Osteocyte (in vitro differentiated cells): ENCODE measurements at regions not wholly inside any gene's neighbourhood (a gene's known extent, or its start where the extent isn't known, plus 50 kb on each side); places are given as distances from the start of the nearest gene placed in this dataset.
"Not testable (repeated sequence)": the region's sequence is repeated elsewhere in the genome, so short reads cannot be mapped to it uniquely, and the experiment has no call there.

Experiments used
- DNase-seq: peaks from one replicate; pipeline ENCODE4 v3.0.0; 2021; ENCODE audit warnings: mixed read lengths; ENCODE audit not compliant: unreplicated experiment; ENCODE audit errors: extremely low spot score
- H3K27ac Mint-ChIP-seq: one replicate; pipeline ENCODE4 v1.8.0; 2021; ENCODE audit warnings: mild to moderate bottlenecking, mixed read lengths; ENCODE audit not compliant: unreplicated experiment
- H3K27me3 Mint-ChIP-seq: one replicate; pipeline ENCODE4 v1.8.0; 2021; ENCODE audit warnings: mixed read lengths; ENCODE audit not compliant: unreplicated experiment
- H3K36me3 Mint-ChIP-seq: one replicate; pipeline ENCODE4 v1.8.0; 2021; ENCODE audit warnings: mixed read lengths; ENCODE audit not compliant: unreplicated experiment
- H3K4me1 Mint-ChIP-seq: one replicate; pipeline ENCODE4 v1.8.0; 2021; ENCODE audit warnings: mixed read lengths; ENCODE audit not compliant: unreplicated experiment
- H3K4me3 Mint-ChIP-seq: one replicate; pipeline ENCODE4 v1.8.0; 2021; ENCODE audit warnings: mild to moderate bottlenecking, moderate library complexity, mixed read lengths; ENCODE audit not compliant: unreplicated experiment
- H3K9me3 Mint-ChIP-seq: one replicate; pipeline ENCODE4 v1.8.0; 2021; ENCODE audit warnings: mixed read lengths; ENCODE audit not compliant: unreplicated experiment
- TF ChIP-seq, protein P1 (sequence below): fragments of 200-600 bp; sonication (generic); IDR thresholded peaks from 2 replicates; pipeline ENCODE4 v1.5.0; 2021; ENCODE audit warnings: antibody characterized with exemption, mild to moderate bottlenecking, moderate library complexity

DNA sequence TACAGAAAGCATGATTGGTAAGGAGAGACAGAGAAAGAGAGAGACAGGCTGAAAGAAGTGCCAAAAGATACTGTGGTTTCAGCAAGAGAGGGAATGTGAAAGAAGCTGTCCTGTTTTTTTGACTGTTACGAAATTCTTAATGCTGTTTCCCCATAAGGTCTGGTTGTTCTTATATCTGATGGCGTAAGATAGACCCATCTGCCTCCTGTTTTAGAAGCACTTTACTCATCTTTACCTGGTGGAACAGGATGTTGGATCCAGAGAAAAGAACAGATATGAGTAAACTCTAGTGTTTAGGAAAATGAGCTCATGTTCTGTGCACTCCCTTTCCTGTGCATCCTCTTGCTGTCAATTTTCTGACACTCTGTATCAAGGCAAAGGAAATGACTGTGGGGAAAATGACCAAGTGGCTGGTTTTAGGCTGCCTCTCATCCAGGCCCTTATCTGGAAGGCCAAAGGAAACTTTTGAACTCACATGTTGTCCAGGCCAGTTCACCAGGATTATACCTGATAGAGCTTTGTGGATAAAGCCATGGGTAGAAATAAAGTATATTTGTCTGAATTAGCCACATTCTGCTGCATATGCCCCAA lies 311.7 kb upstream of the HTR2C start:
- Mint-ChIP-seq H3K9me3 (peaks cover 17% of the 10 kb centered on the region), H3K4me3 (no peak overlapping the region), H3K4me1 (no peaks in the 10 kb centered on the region)

DNA sequence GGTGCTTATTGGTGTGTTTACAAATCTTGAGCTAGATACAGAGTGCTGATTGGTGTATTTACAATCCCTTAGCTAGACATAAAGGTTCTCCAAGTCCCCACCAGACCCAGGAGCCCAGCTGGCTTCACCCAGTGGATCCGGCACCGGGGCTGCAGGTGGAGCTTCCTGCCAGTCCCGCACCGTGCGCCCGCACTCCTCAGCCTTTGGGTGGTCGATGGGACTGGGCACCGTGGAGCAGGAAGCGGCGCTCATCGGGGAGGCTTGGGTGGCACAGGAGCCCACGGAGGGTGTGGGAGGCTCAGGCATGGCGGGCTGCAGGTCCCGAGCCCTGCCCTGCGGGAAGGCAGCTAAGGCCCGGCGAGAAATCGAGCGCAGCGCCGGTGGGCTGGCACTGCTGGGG lies 313.5 kb upstream of the HTR2C start:
- not testable (repeated sequence) for H3K36me3 Mint-ChIP-seq, DNase-seq, H3K27me3 Mint-ChIP-seq, H3K27ac Mint-ChIP-seq, H3K4me3 Mint-ChIP-seq, H3K4me1 Mint-ChIP-seq
- peaks cover 17% of the 10 kb centered on the region for H3K9me3 Mint-ChIP-seq

More for the DNA sequence above, 311.7 kb upstream of the HTR2C start:
- DNase-seq = no peak
- H3K27me3 Mint-ChIP-seq = no peaks in the 10 kb centered on the region
- TF ChIP-seq, protein P1, sequence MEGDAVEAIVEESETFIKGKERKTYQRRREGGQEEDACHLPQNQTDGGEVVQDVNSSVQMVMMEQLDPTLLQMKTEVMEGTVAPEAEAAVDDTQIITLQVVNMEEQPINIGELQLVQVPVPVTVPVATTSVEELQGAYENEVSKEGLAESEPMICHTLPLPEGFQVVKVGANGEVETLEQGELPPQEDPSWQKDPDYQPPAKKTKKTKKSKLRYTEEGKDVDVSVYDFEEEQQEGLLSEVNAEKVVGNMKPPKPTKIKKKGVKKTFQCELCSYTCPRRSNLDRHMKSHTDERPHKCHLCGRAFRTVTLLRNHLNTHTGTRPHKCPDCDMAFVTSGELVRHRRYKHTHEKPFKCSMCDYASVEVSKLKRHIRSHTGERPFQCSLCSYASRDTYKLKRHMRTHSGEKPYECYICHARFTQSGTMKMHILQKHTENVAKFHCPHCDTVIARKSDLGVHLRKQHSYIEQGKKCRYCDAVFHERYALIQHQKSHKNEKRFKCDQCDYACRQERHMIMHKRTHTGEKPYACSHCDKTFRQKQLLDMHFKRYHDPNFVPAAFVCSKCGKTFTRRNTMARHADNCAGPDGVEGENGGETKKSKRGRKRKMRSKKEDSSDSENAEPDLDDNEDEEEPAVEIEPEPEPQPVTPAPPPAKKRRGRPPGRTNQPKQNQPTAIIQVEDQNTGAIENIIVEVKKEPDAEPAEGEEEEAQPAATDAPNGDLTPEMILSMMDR = no peak
- no peak overlapping the region for H3K27ac Mint-ChIP-seq
- H3K36me3 Mint-ChIP-seq = no peaks in the 10 kb centered on the region

DNA sequence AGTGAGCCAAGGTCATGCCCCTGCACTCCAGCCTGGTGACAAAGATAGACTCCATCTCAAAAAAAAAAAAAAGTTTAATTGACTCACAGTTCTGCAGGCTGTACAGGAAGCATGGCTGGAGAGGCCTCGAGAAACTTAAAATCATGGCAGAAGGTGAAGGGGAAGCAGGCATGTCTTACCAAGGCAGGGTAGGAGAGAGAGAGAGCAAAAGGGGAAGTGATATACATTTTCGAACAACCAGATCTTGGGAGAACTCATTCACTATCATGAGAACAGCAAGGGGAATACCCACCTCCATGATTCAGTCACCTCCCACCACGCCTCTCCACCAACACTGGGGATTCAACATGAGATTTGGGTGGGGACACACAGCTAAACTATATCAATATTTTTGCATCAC lies 315.2 kb upstream of the HTR2C start:
- H3K9me3 Mint-ChIP-seq = peaks cover 14% of the 10 kb centered on the region
- no peak for DNase-seq
- H3K4me3 Mint-ChIP-seq = no peak overlapping the region
- H3K27me3 Mint-ChIP-seq = no peaks in the 10 kb centered on the region
- TF ChIP-seq, protein P1 = no peak
- H3K27ac Mint-ChIP-seq = no peak overlapping the region
- H3K36me3 Mint-ChIP-seq = no peaks in the 10 kb centered on the region
- H3K4me1 Mint-ChIP-seq = no peaks in the 10 kb centered on the region

DNA sequence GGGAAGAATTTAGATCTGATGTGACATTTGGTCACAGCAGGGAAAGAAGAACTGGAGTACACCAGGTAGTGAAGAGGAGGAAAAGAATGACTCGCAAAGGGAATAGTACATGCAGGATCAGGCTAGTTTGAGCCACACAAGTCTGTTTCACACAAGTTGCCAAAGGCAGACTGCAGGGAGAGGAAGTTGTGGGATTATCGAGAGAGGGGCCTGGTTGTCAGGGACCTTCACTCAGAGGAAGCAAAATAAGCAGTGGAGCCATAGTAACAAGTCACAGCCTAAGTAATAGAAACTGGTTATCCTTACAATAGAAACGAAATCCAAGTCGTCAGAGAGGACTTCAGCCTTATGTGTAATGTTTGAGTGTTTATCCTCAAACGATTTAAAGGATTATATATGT lies 316.7 kb upstream of the HTR2C start:
- no peaks in the 10 kb centered on the region for H3K36me3 Mint-ChIP-seq
- no peaks in the 10 kb centered on the region for H3K4me1 Mint-ChIP-seq
- DNase-seq = no peak
- H3K9me3 Mint-ChIP-seq = peaks cover 9% of the 10 kb centered on the region
- no peak overlapping the region for H3K27ac Mint-ChIP-seq
- no peaks in the 10 kb centered on the region for H3K27me3 Mint-ChIP-seq
- H3K4me3 Mint-ChIP-seq = no peak overlapping the region
- TF ChIP-seq, protein P1 = no peak

DNA sequence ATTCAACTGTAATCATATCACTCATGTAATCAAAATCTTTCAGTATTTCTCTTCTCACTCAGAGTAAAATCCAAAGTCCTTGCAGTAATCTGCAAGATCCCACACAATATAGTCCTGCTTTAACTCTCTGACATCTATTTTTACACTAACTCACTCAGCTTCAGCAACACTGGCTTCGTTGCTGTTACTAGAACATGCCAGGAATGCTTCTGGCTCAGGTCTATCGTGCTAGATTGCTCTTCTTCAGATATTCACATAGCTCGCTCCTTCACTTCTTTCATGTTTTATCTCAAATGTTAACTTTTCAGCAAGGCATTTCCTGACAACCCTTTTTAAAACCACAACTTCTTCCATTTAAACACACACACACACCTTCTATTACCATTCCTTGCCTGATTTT lies 331.7 kb upstream of the HTR2C start:
- H3K4me3 Mint-ChIP-seq = no peak overlapping the region
- peaks cover 3% of the 10 kb centered on the region for H3K9me3 Mint-ChIP-seq
- no peak overlapping the region for H3K27ac Mint-ChIP-seq
- TF ChIP-seq, protein P1 = no peak
- no peak for DNase-seq
- no peaks in the 10 kb centered on the region for H3K36me3 Mint-ChIP-seq
- H3K27me3 Mint-ChIP-seq = no peaks in the 10 kb centered on the region
- H3K4me1 Mint-ChIP-seq = no peaks in the 10 kb centered on the region

DNA sequence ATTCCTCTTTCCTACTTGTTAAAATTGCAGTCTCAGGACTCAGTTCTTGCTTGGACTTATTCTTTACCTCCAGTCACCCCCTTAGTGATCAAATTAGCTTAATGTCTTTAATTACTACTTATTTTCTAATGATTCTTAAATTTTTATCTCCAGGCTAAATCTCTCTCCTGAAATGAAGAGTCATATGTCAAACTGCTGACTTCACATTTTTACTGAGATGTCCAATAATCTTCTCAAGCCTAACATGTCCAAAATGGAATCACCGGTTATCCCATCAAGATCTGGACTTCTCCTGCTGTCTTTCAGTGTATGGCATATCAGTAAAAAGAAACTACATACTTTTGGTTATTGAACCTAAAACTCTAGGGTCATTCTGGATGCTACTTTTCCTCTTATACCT lies 332.3 kb upstream of the HTR2C start:
- peaks cover 3% of the 10 kb centered on the region for H3K9me3 Mint-ChIP-seq
- no peaks in the 10 kb centered on the region for H3K36me3 Mint-ChIP-seq
- H3K27ac Mint-ChIP-seq = no peak overlapping the region
- no peak overlapping the region for H3K4me3 Mint-ChIP-seq
- TF ChIP-seq, protein P1 = no peak
- H3K4me1 Mint-ChIP-seq = no peaks in the 10 kb centered on the region
- DNase-seq = no peak
- no peaks in the 10 kb centered on the region for H3K27me3 Mint-ChIP-seq
